Loucy (cell line): ENCODE measurements at regions not wholly inside any gene's neighbourhood (a gene's known extent, or its start where the extent isn't known, plus 50 kb on each side); places are given as distances from the start of the nearest gene placed in this dataset.

ENCODE experiments used
- EZH2phosphoT487 ChIP-seq: fragments of 200-600 bp; IDR thresholded peaks from 2 replicates; pipeline ENCODE4 v1.6.1; 2018; ENCODE audit warnings: antibody characterized with exemption, mild to moderate bottlenecking, moderate library complexity, borderline replicate concordance
- TF ChIP-seq, protein P1 (sequence below): fragments of 200-600 bp; sonication (generic); conservative IDR thresholded peaks from 2 replicates; pipeline ENCODE4 v1.5.1; 2014; ENCODE audit warnings: mild to moderate bottlenecking, antibody characterized with exemption, low read length

DNA sequence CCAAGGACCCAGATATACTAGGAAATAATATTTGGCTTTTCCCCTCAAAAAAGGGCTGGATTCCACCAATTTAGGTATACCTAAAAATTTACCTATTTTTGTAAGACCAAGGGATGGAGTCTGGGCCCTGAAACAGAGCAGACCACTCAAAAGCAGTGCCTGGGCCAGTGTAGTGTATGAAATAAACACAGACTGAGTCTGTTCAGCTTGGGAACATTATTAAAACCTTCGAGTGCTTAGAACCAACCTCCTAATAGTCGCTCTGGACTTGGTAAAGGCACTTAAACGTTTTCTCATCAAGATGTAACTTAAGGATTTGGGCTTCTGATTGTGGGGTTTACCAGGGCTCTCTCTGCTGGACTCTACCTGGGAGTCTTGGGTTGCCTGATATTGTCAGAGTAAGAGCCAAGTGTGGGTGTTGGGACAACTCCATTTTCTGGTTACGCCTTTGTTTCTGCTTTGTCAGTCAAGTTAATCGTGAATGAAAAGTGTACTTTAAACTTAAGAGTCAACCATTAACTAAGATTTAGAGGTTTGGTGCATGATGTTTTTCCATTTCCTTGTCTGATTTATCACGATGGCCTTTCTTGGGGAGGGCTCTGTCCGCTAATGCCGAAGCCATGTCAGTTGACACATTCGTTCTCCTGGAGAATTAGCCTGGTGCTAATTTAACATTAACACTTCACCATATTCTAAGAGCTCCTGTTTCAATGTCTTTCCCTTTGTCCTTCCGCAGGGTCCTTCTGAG, 221.0 kb upstream of the TPM1 start:
- TF ChIP-seq, protein P1, sequence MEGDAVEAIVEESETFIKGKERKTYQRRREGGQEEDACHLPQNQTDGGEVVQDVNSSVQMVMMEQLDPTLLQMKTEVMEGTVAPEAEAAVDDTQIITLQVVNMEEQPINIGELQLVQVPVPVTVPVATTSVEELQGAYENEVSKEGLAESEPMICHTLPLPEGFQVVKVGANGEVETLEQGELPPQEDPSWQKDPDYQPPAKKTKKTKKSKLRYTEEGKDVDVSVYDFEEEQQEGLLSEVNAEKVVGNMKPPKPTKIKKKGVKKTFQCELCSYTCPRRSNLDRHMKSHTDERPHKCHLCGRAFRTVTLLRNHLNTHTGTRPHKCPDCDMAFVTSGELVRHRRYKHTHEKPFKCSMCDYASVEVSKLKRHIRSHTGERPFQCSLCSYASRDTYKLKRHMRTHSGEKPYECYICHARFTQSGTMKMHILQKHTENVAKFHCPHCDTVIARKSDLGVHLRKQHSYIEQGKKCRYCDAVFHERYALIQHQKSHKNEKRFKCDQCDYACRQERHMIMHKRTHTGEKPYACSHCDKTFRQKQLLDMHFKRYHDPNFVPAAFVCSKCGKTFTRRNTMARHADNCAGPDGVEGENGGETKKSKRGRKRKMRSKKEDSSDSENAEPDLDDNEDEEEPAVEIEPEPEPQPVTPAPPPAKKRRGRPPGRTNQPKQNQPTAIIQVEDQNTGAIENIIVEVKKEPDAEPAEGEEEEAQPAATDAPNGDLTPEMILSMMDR = no peak
- TF ChIP-seq EZH2phosphoT487 = no peak
